Osteoblast (primary cell): ENCODE measurements at regions not wholly inside any gene's neighbourhood (a gene's known extent, or its start where the extent isn't known, plus 50 kb on each side); places are given as distances from the start of the nearest gene placed in this dataset.
A peak's percentile ranks its signal among the peaks of the same experiment; 100 is the strongest.

Experiments
- DNase-seq: peaks from one replicate; pipeline ENCODE4 v3.0.0; 2011; ENCODE audit warnings: low spot score, mixed read lengths; ENCODE audit not compliant: insufficient read length; ENCODE audit errors: missing footprints
- H2AFZ ChIP-seq: 2 replicates; pipeline ENCODE4 v1.6.0; 2011; ENCODE audit warnings: mild to moderate bottlenecking, low read length
- H3K27ac ChIP-seq: 2 replicates; pipeline ENCODE4 v1.5.1; 2011; ENCODE audit warnings: mild to moderate bottlenecking, low read depth, low read length, moderate library complexity
- H3K27me3 ChIP-seq: 2 replicates; pipeline ENCODE4 v1.6.0; 2012; ENCODE audit warnings: mild to moderate bottlenecking, control low read depth, inconsistent platforms, low read length, moderate library complexity; ENCODE audit not compliant: insufficient read depth
- H3K36me3 ChIP-seq: 2 replicates; pipeline ENCODE4 v1.5.1; 2011; ENCODE audit warnings: mild to moderate bottlenecking, low read length, control low read depth, moderate library complexity; ENCODE audit not compliant: insufficient read depth
- H3K4me1 ChIP-seq: 2 replicates; pipeline ENCODE4 v1.5.1; 2011; ENCODE audit warnings: mild to moderate bottlenecking, low read length, control low read depth, moderate library complexity; ENCODE audit not compliant: insufficient read depth
- H3K4me2 ChIP-seq: 2 replicates; pipeline ENCODE4 v1.6.0; 2011; ENCODE audit warnings: mild to moderate bottlenecking, low read length; ENCODE audit not compliant: insufficient read depth
- H3K4me3 ChIP-seq: fragments of 200-600 bp; sonication (generic); 3 replicates; pipeline ENCODE4 v1.5.1; 2012; ENCODE audit warnings: mild to moderate bottlenecking, low read length, inconsistent platforms; ENCODE audit not compliant: insufficient read depth
- H3K79me2 ChIP-seq: 2 replicates; pipeline ENCODE4 v1.6.0; 2012; ENCODE audit warnings: mild to moderate bottlenecking, low read length, control low read depth, inconsistent platforms; ENCODE audit not compliant: insufficient read depth
- H3K9me3 ChIP-seq: 2 replicates; pipeline ENCODE4 v1.5.1; 2011; ENCODE audit warnings: low read depth, low read length, control low read depth
- H4K20me1 ChIP-seq: 2 replicates; pipeline ENCODE4 v1.6.0; 2012; ENCODE audit warnings: mild to moderate bottlenecking, low read length, control low read depth; ENCODE audit not compliant: insufficient read depth
- CTCF ChIP-seq: IDR thresholded peaks from 2 replicates; pipeline ENCODE4 v1.5.1; 2011; ENCODE audit warnings: mild to moderate bottlenecking, low read depth, low read length, moderate library complexity; ENCODE audit errors: extremely low read depth

GRCh38 chr5:104512063-104512825 is 949.7 kb upstream of the NUDT12 start:
- peak overlapping the region; percentile 47 for H3K27ac ChIP-seq
- H3K27me3 ChIP-seq: no peaks in the 10 kb centered on the region
- no peak overlapping the region for H3K4me2 ChIP-seq
- no peak for TF ChIP-seq CTCF
- H3K4me1 ChIP-seq: peaks cover 14% of the 10 kb centered on the region
- no peak for DNase-seq
- H2AFZ ChIP-seq: no peak overlapping the region
- no peak overlapping the region for H3K4me3 ChIP-seq
- no peaks in the 10 kb centered on the region for H4K20me1 ChIP-seq
- peaks cover 2% of the 10 kb centered on the region for H3K9me3 ChIP-seq
- H3K36me3 ChIP-seq: no peaks in the 10 kb centered on the region
- H3K79me2 ChIP-seq: no peaks in the 10 kb centered on the region

- no peaks in the 10 kb centered on the region for H3K36me3 ChIP-seq
- H2AFZ ChIP-seq: no peak overlapping the region
- H3K27me3 ChIP-seq: no peaks in the 10 kb centered on the region
- no peak overlapping the region for H3K4me3 ChIP-seq
- no peak for TF ChIP-seq CTCF
- H3K9me3 ChIP-seq: no peaks in the 10 kb centered on the region
- no peaks in the 10 kb centered on the region for H4K20me1 ChIP-seq
- H3K4me1 ChIP-seq: no peaks in the 10 kb centered on the region
- no peak for DNase-seq
- H3K27ac ChIP-seq: no peak overlapping the region
- H3K79me2 ChIP-seq: no peaks in the 10 kb centered on the region
- no peak overlapping the region for H3K4me2 ChIP-seq
Measured at GRCh38 chr5:104498281-104498680, 935.7 kb upstream of the NUDT12 start.

- Histone ChIP-seq H2AFZ (no peak overlapping the region), H3K9me3 (no peaks in the 10 kb centered on the region), H3K4me3 (no peak overlapping the region), H3K79me2 (no peaks in the 10 kb centered on the region), H3K27me3 (no peaks in the 10 kb centered on the region), H4K20me1 (no peaks in the 10 kb centered on the region), H3K27ac (no peak overlapping the region), H3K4me2 (no peak overlapping the region), H3K4me1 (no peaks in the 10 kb centered on the region), H3K36me3 (no peaks in the 10 kb centered on the region)
- TF ChIP-seq CTCF: no peak
- DNase-seq: no peak
Measured at GRCh38 chr5:104494083-104494482, 931.5 kb upstream of the NUDT12 start.

GRCh38 chr5:104472811-104473210 is 910.2 kb upstream of the NUDT12 start:
- no peak for DNase-seq
- Histone ChIP-seq H4K20me1 (no peaks in the 10 kb centered on the region), H3K27me3 (no peaks in the 10 kb centered on the region), H3K79me2 (no peaks in the 10 kb centered on the region), H2AFZ (no peak overlapping the region), H3K9me3 (peaks cover 3% of the 10 kb centered on the region), H3K27ac (no peak overlapping the region), H3K4me1 (no peaks in the 10 kb centered on the region), H3K4me2 (no peak overlapping the region), H3K4me3 (no peak overlapping the region), H3K36me3 (no peaks in the 10 kb centered on the region)
- no peak for TF ChIP-seq CTCF
